ENCODE measurements at regions not wholly inside any gene's neighbourhood (a gene's known extent, or its start where the extent isn't known, plus 50 kb on each side); places are given as distances from the start of the nearest gene placed in this dataset.

DNA sequence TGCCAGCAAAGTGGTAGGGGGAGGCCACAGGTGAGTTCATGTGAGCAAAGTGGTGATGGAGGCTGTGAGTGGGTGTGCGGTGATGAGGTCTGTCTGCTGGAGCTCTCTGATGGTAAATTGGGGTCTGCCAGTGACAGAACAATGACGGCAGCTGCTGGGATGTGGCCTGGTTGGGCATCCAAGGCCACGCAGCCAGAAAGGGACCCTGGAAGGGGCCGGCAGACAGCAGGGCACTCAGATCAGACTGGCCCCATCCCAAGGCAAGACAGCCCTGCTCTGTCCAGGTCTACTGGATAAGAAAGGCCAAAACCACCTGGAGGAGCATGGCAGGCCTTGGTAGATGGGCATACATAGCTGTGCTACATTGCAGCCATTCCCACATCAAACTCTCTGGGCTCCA is 412.9 kb upstream of the RGMB start:
- H3K4me3 Mint-ChIP-seq (ENCODE audit: unreplicated experiment), result no peak overlapping the region
- no peaks in the 10 kb centered on the region for H3K4me1 Mint-ChIP-seq (ENCODE audit: unreplicated experiment)
- DNase-seq (ENCODE audit: low spot score), result no peak
- no peak overlapping the region for H3K27ac Mint-ChIP-seq (ENCODE audit: unreplicated experiment)
- H3K27me3 Mint-ChIP-seq (ENCODE audit: unreplicated experiment), result no peaks in the 10 kb centered on the region
- H3K9me3 Mint-ChIP-seq (ENCODE audit: unreplicated experiment), result no peaks in the 10 kb centered on the region
- TF ChIP-seq, protein P1, sequence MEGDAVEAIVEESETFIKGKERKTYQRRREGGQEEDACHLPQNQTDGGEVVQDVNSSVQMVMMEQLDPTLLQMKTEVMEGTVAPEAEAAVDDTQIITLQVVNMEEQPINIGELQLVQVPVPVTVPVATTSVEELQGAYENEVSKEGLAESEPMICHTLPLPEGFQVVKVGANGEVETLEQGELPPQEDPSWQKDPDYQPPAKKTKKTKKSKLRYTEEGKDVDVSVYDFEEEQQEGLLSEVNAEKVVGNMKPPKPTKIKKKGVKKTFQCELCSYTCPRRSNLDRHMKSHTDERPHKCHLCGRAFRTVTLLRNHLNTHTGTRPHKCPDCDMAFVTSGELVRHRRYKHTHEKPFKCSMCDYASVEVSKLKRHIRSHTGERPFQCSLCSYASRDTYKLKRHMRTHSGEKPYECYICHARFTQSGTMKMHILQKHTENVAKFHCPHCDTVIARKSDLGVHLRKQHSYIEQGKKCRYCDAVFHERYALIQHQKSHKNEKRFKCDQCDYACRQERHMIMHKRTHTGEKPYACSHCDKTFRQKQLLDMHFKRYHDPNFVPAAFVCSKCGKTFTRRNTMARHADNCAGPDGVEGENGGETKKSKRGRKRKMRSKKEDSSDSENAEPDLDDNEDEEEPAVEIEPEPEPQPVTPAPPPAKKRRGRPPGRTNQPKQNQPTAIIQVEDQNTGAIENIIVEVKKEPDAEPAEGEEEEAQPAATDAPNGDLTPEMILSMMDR (IDR thresholded peaks at IDR 0.05; ENCODE audit: unreplicated experiment), result no peak
- no peaks in the 10 kb centered on the region for H3K36me3 Mint-ChIP-seq (ENCODE audit: low read depth, unreplicated experiment)

DNA sequence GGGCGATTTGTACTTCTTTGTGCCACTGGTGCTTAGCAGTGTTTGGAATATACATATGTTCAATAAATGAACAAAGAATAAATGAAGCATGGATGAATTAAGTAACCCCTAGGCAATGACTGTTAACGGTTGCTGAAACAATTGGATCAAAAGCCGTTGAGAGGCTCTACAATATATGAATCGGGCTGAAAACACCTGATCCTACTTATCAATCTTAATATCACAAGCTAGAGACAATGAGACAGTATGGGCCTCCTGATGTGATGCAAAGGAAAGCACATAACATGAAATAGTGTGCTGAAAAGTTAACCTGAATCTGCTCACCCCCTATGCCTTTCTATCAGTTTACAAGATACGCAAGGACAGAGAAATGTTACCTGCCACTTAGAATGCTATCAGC is 410.3 kb upstream of the RGMB start:
- DNase-seq (ENCODE audit: low spot score), result no peak
- Mint-ChIP-seq H3K27ac (ENCODE audit: unreplicated experiment) (no peak overlapping the region), H3K9me3 (ENCODE audit: unreplicated experiment) (no peaks in the 10 kb centered on the region), H3K4me3 (ENCODE audit: unreplicated experiment) (no peak overlapping the region), H3K27me3 (ENCODE audit: unreplicated experiment) (no peaks in the 10 kb centered on the region), H3K36me3 (ENCODE audit: low read depth, unreplicated experiment) (no peaks in the 10 kb centered on the region), H3K4me1 (ENCODE audit: unreplicated experiment) (no peaks in the 10 kb centered on the region)
- TF ChIP-seq, protein P1 (IDR thresholded peaks at IDR 0.05; ENCODE audit: unreplicated experiment), result no peak

DNA sequence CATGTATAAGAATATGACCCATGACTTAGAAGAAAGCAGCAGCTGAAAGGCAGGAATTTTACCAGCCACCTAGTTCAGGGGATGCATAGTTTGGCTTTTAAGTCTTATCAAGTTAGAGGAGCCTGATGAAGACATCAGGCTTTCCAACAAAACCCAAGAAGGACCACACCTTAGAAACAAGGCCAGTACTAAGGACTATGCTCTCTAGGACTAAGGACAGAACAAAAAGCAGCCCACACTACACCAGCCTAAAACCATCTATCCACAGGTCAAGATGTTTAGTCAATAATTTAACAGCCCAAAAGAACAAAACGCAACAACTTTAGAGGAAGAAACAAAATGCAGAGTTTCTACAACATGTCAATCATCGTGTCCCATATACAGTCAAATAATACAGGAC is 408.9 kb upstream of the RGMB start:
- no peak overlapping the region for H3K27ac Mint-ChIP-seq (ENCODE audit: unreplicated experiment)
- TF ChIP-seq, protein P1 (IDR thresholded peaks at IDR 0.05; ENCODE audit: unreplicated experiment), result no peak
- H3K9me3 Mint-ChIP-seq (ENCODE audit: unreplicated experiment), result no peaks in the 10 kb centered on the region
- H3K27me3 Mint-ChIP-seq (ENCODE audit: unreplicated experiment), result no peaks in the 10 kb centered on the region
- no peaks in the 10 kb centered on the region for H3K36me3 Mint-ChIP-seq (ENCODE audit: low read depth, unreplicated experiment)
- no peak overlapping the region for H3K4me3 Mint-ChIP-seq (ENCODE audit: unreplicated experiment)
- H3K4me1 Mint-ChIP-seq (ENCODE audit: unreplicated experiment), result no peaks in the 10 kb centered on the region
- DNase-seq (ENCODE audit: low spot score), result no peak

DNA sequence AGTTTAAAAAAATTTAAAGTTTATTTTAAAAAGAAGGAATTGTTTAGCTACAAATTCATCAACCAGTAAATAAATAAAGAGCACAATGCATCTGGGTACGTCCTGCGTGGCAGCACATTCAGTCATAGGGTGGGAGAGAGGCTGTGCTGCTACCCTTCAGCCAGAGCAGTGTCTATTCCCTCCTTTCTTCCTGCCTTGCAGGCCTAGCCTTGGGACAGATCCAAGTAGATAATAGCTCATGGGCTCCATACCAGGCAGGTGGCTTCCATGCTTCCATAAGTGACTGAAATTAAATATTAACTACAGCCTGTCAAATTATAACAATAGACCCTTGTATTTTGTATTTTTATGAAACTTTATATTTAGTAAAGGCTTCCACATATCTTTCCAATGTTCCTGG is 408.3 kb upstream of the RGMB start:
- TF ChIP-seq, protein P1 (IDR thresholded peaks at IDR 0.05; ENCODE audit: unreplicated experiment), result no peak
- DNase-seq (ENCODE audit: low spot score), result no peak

DNA sequence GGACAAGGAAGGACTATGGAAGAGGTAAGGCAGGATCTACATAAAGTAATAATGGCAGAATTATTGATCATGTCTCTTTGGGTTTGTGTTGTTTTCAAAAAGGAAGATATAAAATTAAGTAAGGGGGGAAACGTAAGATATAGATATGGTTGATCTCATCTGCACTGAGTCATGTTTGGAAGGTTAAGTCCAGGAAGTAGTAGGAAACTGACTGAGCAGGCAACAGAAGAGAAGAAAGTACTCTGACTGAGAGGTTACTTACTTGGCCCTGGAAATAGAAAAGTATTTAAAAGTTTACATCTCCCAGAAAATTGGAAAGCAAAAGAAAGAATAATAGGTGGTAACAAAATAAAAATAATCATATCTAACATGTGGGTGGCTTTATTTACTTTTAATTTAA is 405.3 kb upstream of the RGMB start:
- H3K4me1 Mint-ChIP-seq (ENCODE audit: unreplicated experiment), result no peaks in the 10 kb centered on the region
- H3K4me3 Mint-ChIP-seq (ENCODE audit: unreplicated experiment), result no peak overlapping the region
- TF ChIP-seq, protein P1 (IDR thresholded peaks at IDR 0.05; ENCODE audit: unreplicated experiment), result no peak
- DNase-seq (ENCODE audit: low spot score), result no peak
- no peak overlapping the region for H3K27ac Mint-ChIP-seq (ENCODE audit: unreplicated experiment)
- no peaks in the 10 kb centered on the region for H3K36me3 Mint-ChIP-seq (ENCODE audit: low read depth, unreplicated experiment)
- no peaks in the 10 kb centered on the region for H3K27me3 Mint-ChIP-seq (ENCODE audit: unreplicated experiment)
- no peaks in the 10 kb centered on the region for H3K9me3 Mint-ChIP-seq (ENCODE audit: unreplicated experiment)

More for the DNA sequence above, 408.3 kb upstream of the RGMB start:
- H3K36me3 Mint-ChIP-seq (ENCODE audit: low read depth, unreplicated experiment), result no peaks in the 10 kb centered on the region
- H3K27ac Mint-ChIP-seq (ENCODE audit: unreplicated experiment), result no peak overlapping the region
- no peaks in the 10 kb centered on the region for H3K27me3 Mint-ChIP-seq (ENCODE audit: unreplicated experiment)
- no peak overlapping the region for H3K4me3 Mint-ChIP-seq (ENCODE audit: unreplicated experiment)
- H3K4me1 Mint-ChIP-seq (ENCODE audit: unreplicated experiment), result no peaks in the 10 kb centered on the region
- H3K9me3 Mint-ChIP-seq (ENCODE audit: unreplicated experiment), result no peaks in the 10 kb centered on the region

All from endothelial cell (in vitro differentiated cells).